IMR-90 (cell line): ENCODE measurements at regions not wholly inside any gene's neighbourhood (a gene's known extent, or its start where the extent isn't known, plus 50 kb on each side); places are given as distances from the start of the nearest gene placed in this dataset.

Experiments used
- ATAC-seq: fragments of 200-7000 bp; cut with Tn5 transposase; 2 replicates; pipeline ENCODE4 v1.9.1; 2020; ENCODE audit warnings: low read depth, mild to moderate bottlenecking, moderate library complexity
- BruUV-seq: library from RNA; stranded (reverse); fragments of 400-500 nt; replicated peaks from 2 replicates; lab custom pipeline; 2021; lab: Mats Ljungman, UMichigan
- CTCF ChIA-PET: fragments of 300-600 bp; formaldehyde crosslinking; extraction: SDS; loops from one replicate; lab custom pipeline; 2021; ENCODE audit warnings: antibody characterized with exemption; lab: Yijun Ruan, JAX
- POLR2A ChIA-PET: fragments of 300-600 bp; sonication (Branson Sonifier 250); formaldehyde crosslinking; loops from one replicate; lab custom pipeline; 2022; ENCODE audit warnings: antibody characterized with exemption; ENCODE audit not compliant: unreplicated experiment; lab: Charles Lee
- DNase-seq: peaks from one replicate; pipeline ENCODE4 v3.0.0; 2013
- H2AFZ ChIP-seq: replicated peaks from 2 replicates; pipeline ENCODE3; 2013; ENCODE audit warnings: low read length, mild to moderate bottlenecking; ENCODE audit not compliant: poor library complexity
- H2AK5ac ChIP-seq: 2 replicates; pipeline ENCODE4 v1.6.1; 2013; ENCODE audit warnings: low read depth, low read length, inconsistent platforms
- H2AK9ac ChIP-seq: replicated peaks from 2 replicates; pipeline ENCODE3; 2013; ENCODE audit warnings: mild to moderate bottlenecking, low read depth, low read length, moderate library complexity; ENCODE audit not compliant: poor library complexity
- H2BK120ac ChIP-seq: 2 replicates; pipeline ENCODE4 v1.6.1; 2013; ENCODE audit warnings: low read depth, low read length, inconsistent platforms
- H2BK15ac ChIP-seq: 3 replicates; pipeline ENCODE4 v1.6.1; 2013; ENCODE audit warnings: low read depth, low read length, inconsistent platforms
- H2BK20ac ChIP-seq: 2 replicates; pipeline ENCODE4 v1.6.1; 2013; ENCODE audit warnings: low read depth, mild to moderate bottlenecking, inconsistent platforms, low read length, moderate library complexity
- H2BK5ac ChIP-seq: 2 replicates; pipeline ENCODE4 v1.6.1; 2013; ENCODE audit warnings: mild to moderate bottlenecking, low read depth, low read length, inconsistent platforms; ENCODE audit not compliant: poor library complexity, severe bottlenecking
- H3K14ac ChIP-seq: replicated peaks from 2 replicates; pipeline ENCODE4 v1.6.1; 2013; ENCODE audit warnings: low read depth, low read length, inconsistent platforms
- H3K18ac ChIP-seq: 2 replicates; pipeline ENCODE4 v1.6.1; 2013; ENCODE audit warnings: low read depth, low read length, control low read depth
- H3K23ac ChIP-seq: 2 replicates; pipeline ENCODE4 v1.6.1; 2013; ENCODE audit warnings: low read depth, low read length, inconsistent platforms
- H3K27ac ChIP-seq: 2 replicates; pipeline ENCODE4 v1.5.1; 2013; ENCODE audit warnings: mild to moderate bottlenecking, control low read depth, low read length; ENCODE audit not compliant: insufficient read depth
- H3K27me3 ChIP-seq: 2 replicates; pipeline ENCODE4 v1.6.1; 2013; ENCODE audit warnings: low read length; ENCODE audit not compliant: control insufficient read depth, insufficient read depth
- H3K36me3 ChIP-seq: 2 replicates; pipeline ENCODE4 v1.6.1; 2013; ENCODE audit warnings: low read length, mixed read lengths; ENCODE audit not compliant: control insufficient read depth, insufficient read depth
- H3K4ac ChIP-seq: 2 replicates; pipeline ENCODE4 v1.6.1; 2013; ENCODE audit warnings: low read depth, low read length, inconsistent platforms
- H3K4me1 ChIP-seq: 2 replicates; pipeline ENCODE4 v1.6.1; 2013; ENCODE audit warnings: low read length, mixed read lengths; ENCODE audit not compliant: control insufficient read depth, insufficient read depth
- H3K4me2 ChIP-seq: 2 replicates; pipeline ENCODE4 v1.6.1; 2013; ENCODE audit warnings: low read depth, mild to moderate bottlenecking, control low read depth, low read length, moderate library complexity
- H3K4me3 ChIP-seq: 2 replicates; pipeline ENCODE4 v1.5.1; 2013; ENCODE audit warnings: low read depth, mild to moderate bottlenecking, control low read depth, low read length, moderate library complexity; ENCODE audit not compliant: insufficient read depth
- H3K56ac ChIP-seq: 2 replicates; pipeline ENCODE4 v1.6.1; 2013; ENCODE audit warnings: low read length, inconsistent platforms; ENCODE audit not compliant: insufficient read depth; ENCODE audit errors: extremely low read depth
- H3K79me1 ChIP-seq, 2 experiments: 2 replicates each; pipeline ENCODE4 v1.6.1; 2013; ENCODE audit warnings: low read length in 2 of 2, inconsistent platforms in 1 of 2, low read depth in 1 of 2
- H3K9ac ChIP-seq: 2 replicates; pipeline ENCODE4 v1.6.1; 2013; ENCODE audit warnings: low read depth, low read length, control low read depth
- H3K9me1 ChIP-seq: 2 replicates; pipeline ENCODE4 v1.6.1; 2013; ENCODE audit warnings: low read length, inconsistent platforms; ENCODE audit not compliant: insufficient read depth
- H3K9me3 ChIP-seq: 2 replicates; pipeline ENCODE4 v1.6.1; 2013; ENCODE audit warnings: low read length; ENCODE audit not compliant: control insufficient read depth, insufficient read depth
- H4K20me1 ChIP-seq: 2 replicates; pipeline ENCODE4 v1.6.1; 2013; ENCODE audit warnings: low read length, inconsistent platforms; ENCODE audit not compliant: insufficient read depth
- H4K5ac ChIP-seq: 2 replicates; pipeline ENCODE4 v1.6.1; 2013; ENCODE audit warnings: mild to moderate bottlenecking, low read depth, low read length, control low read depth
- H4K8ac ChIP-seq, 2 experiments: 2 replicates each; pipeline ENCODE4 v1.6.1; 2013; ENCODE audit warnings: low read depth in 2 of 2, low read length in 2 of 2, control low read depth in 1 of 2, inconsistent platforms in 1 of 2
- H4K91ac ChIP-seq: 2 replicates; pipeline ENCODE4 v1.6.1; 2013; ENCODE audit warnings: low read depth, low read length, inconsistent platforms; ENCODE audit not compliant: insufficient read depth
- BHLHE40 ChIP-seq: fragments of 150-350 bp; IDR thresholded peaks from 2 replicates; pipeline ENCODE4 v1.6.1; 2016; ENCODE audit warnings: mild to moderate bottlenecking, low read depth, low read length
- CEBPB ChIP-seq: IDR thresholded peaks from 2 replicates; pipeline ENCODE4 v1.6.1; 2012; ENCODE audit warnings: low read depth, low read length, improper control_type of control experiment
- CHD1 ChIP-seq: IDR thresholded peaks from 2 replicates; pipeline ENCODE4 v1.6.1; 2012; ENCODE audit warnings: low read depth, low read length, improper control_type of control experiment
- FOS ChIP-seq: fragments of 150-350 bp; IDR thresholded peaks from 2 replicates; pipeline ENCODE4 v1.6.1; 2016; ENCODE audit warnings: low read depth, low read length
- MAFK ChIP-seq: IDR thresholded peaks from 2 replicates; pipeline ENCODE4 v1.6.1; 2012; ENCODE audit warnings: low read depth, low read length, improper control_type of control experiment
- MAZ ChIP-seq: IDR thresholded peaks from 2 replicates; pipeline ENCODE4 v1.6.1; 2012; ENCODE audit warnings: low read depth, mild to moderate bottlenecking, low read length, improper control_type of control experiment, moderate library complexity, borderline replicate concordance
- MXI1 ChIP-seq: IDR thresholded peaks from 2 replicates; pipeline ENCODE4 v1.6.1; 2012; ENCODE audit warnings: low read depth, mild to moderate bottlenecking, low read length, moderate library complexity, borderline replicate concordance
- NFE2L2 ChIP-seq: fragments of 150-350 bp; IDR thresholded peaks from 2 replicates; pipeline ENCODE4 v1.6.1; 2016; ENCODE audit warnings: low read depth, mild to moderate bottlenecking, low read length
- POLR2A ChIP-seq: IDR thresholded peaks from 2 replicates; pipeline ENCODE4 v1.6.1; 2012; ENCODE audit warnings: mild to moderate bottlenecking, low read depth, low read length
- RAD21 ChIP-seq: IDR thresholded peaks from 2 replicates; pipeline ENCODE4 v1.6.1; 2012; ENCODE audit warnings: low read length, improper control_type of control experiment
- RCOR1 ChIP-seq: IDR thresholded peaks from 2 replicates; pipeline ENCODE4 v1.6.1; 2012; ENCODE audit warnings: mild to moderate bottlenecking, low read length, improper control_type of control experiment; ENCODE audit not compliant: insufficient replicate concordance
- SMC3 ChIP-seq: fragments of 150-350 bp; IDR thresholded peaks from 2 replicates; pipeline ENCODE4 v1.6.1; 2016; ENCODE audit warnings: low read depth, mild to moderate bottlenecking, antibody characterized with exemption, low read length, moderate library complexity
- WGBS, 2 experiments: methylation state at CpG; one replicate each; pipeline versions ENCODE4 v1.1.5 to v1.1.7; 2013; ENCODE audit warnings: missing lambda C conversion rate in 2 of 2; ENCODE audit not compliant: insufficient read length in 1 of 2; ENCODE audit errors: extremely low coverage in 2 of 2; 5-methylcytosine and 5-hydroxymethylcytosine counted together
- dilution Hi-C: fragments of 300-500 bp; cut with HindIII; formaldehyde crosslinking; loops from one replicate; pipeline ENCODE4 v1.14.3; 2018; ENCODE audit warnings: low sequenced_read_pairs; ENCODE audit not compliant: unreplicated experiment
- in situ Hi-C: fragments of 300-500 bp; cut with MboI; formaldehyde crosslinking; loops from 3 replicates; pipeline ENCODE4 v1.14.3; 2019; ENCODE audit warnings: low sequenced_read_pairs, inconsistent platforms, mixed read lengths
- intact Hi-C: fragments of 100-400 bp; cut with micrococcal nuclease; formaldehyde crosslinking; loops from 2 replicates; pipeline ENCODE4 v1.10.0; 2022
- TF ChIP-seq, protein P1 (sequence below): fragments of 150-350 bp; IDR thresholded peaks from 2 replicates; pipeline ENCODE4 v1.6.1; 2016; ENCODE audit warnings: low read depth, mild to moderate bottlenecking, low read length, moderate library complexity, borderline replicate concordance
- TF ChIP-seq, protein P2 (sequence below): fragments of 150-350 bp; IDR thresholded peaks from 2 replicates; pipeline ENCODE4 v1.6.1; 2017; ENCODE audit warnings: mild to moderate bottlenecking, antibody characterized with exemption, low read length, low read depth
- TF ChIP-seq, protein P3 (sequence below): conservative IDR thresholded peaks from 2 replicates; pipeline ENCODE4 v1.5.1; 2012; ENCODE audit warnings: mild to moderate bottlenecking, low read depth, low read length, improper control_type of control experiment

DNA sequence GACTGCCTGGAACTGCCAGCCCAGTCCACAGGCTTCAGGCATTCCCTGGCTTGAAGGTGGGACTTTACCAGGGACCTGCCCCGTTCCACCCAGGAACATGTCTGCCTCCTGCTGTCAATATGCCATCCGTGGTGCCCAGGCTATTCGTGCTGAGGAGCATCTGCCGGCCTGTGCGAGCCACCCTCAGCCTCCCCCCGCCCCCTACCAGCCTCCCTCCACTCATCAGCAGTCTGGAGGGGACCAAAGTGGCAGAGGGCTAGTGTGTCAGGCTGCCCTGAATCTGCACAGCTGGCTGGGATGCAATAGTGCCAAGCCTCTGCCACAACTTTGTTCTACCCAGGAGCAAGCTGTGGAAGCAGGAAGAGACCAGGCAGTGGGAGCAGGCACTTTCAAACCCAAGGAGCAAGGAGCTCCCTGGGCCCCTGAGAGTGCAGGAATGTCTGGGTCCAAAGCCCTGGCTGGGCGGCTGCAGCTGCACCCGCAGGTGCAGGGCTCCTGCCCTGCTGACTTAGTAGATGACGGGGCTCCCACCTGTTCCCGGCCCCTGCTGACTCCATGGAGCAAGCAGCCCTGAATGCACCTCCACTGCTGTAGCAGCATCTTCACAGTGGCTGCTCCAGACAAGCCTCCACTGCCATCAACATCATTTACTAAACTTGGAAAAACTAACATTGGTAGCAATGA lies 423.2 kb downstream of the RERGL start:
- no peak overlapping the region for H2AK5ac ChIP-seq
- CTCF ChIA-PET, result no interaction called here
- no peaks in the 10 kb centered on the region for H3K27me3 ChIP-seq
- H3K14ac ChIP-seq, result no peak overlapping the region
- H4K20me1 ChIP-seq, result no peaks in the 10 kb centered on the region
- no peak overlapping the region for H3K56ac ChIP-seq
- H3K27ac ChIP-seq, result no peak overlapping the region
- H3K23ac ChIP-seq, result no peak overlapping the region
- peaks cover 16% of the 10 kb centered on the region for H3K9me3 ChIP-seq
- H2BK20ac ChIP-seq, result no peak overlapping the region
- no peaks in the 10 kb centered on the region for H3K79me1 ChIP-seq
- H2BK15ac ChIP-seq, result no peak overlapping the region
- BruUV-seq, result no TSS peak
- intact Hi-C loops, result no loop called here
- H3K9ac ChIP-seq, result no peak overlapping the region
- no peak for ATAC-seq
- H3K18ac ChIP-seq, result no peak overlapping the region
- no peak overlapping the region for H2BK5ac ChIP-seq
- POLR2A ChIA-PET, result no interaction called here
- no CpG with 5 or more reads among the region's 10 CpGs for WGBS, 2 experiments
- H3K4me2 ChIP-seq, result no peak overlapping the region
- no peak overlapping the region for H2AK9ac ChIP-seq
- dilution Hi-C loops, result no loop called here
- H2BK120ac ChIP-seq, result no peak overlapping the region
- no peaks in the 10 kb centered on the region for H3K9me1 ChIP-seq
- H3K36me3 ChIP-seq, result no peaks in the 10 kb centered on the region
- H3K4me1 ChIP-seq, result no peaks in the 10 kb centered on the region
- H3K4me3 ChIP-seq, result no peak overlapping the region
- no peak overlapping the region for H3K4ac ChIP-seq
- H4K91ac ChIP-seq, result no peak overlapping the region
- H2AFZ ChIP-seq, result no peak overlapping the region
- no peak for TF ChIP-seq FOS
- no peak for TF ChIP-seq CEBPB
- no peak for TF ChIP-seq POLR2A
- TF ChIP-seq NFE2L2, result no peak
- no peak for TF ChIP-seq CHD1
- TF ChIP-seq, protein P1, sequence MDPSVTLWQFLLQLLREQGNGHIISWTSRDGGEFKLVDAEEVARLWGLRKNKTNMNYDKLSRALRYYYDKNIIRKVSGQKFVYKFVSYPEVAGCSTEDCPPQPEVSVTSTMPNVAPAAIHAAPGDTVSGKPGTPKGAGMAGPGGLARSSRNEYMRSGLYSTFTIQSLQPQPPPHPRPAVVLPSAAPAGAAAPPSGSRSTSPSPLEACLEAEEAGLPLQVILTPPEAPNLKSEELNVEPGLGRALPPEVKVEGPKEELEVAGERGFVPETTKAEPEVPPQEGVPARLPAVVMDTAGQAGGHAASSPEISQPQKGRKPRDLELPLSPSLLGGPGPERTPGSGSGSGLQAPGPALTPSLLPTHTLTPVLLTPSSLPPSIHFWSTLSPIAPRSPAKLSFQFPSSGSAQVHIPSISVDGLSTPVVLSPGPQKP, result no peak
- TF ChIP-seq RAD21, result no peak
- TF ChIP-seq, protein P2, sequence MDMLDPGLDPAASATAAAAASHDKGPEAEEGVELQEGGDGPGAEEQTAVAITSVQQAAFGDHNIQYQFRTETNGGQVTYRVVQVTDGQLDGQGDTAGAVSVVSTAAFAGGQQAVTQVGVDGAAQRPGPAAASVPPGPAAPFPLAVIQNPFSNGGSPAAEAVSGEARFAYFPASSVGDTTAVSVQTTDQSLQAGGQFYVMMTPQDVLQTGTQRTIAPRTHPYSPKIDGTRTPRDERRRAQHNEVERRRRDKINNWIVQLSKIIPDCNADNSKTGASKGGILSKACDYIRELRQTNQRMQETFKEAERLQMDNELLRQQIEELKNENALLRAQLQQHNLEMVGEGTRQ, result no peak
- no peak for TF ChIP-seq MAZ
- TF ChIP-seq, protein P3, sequence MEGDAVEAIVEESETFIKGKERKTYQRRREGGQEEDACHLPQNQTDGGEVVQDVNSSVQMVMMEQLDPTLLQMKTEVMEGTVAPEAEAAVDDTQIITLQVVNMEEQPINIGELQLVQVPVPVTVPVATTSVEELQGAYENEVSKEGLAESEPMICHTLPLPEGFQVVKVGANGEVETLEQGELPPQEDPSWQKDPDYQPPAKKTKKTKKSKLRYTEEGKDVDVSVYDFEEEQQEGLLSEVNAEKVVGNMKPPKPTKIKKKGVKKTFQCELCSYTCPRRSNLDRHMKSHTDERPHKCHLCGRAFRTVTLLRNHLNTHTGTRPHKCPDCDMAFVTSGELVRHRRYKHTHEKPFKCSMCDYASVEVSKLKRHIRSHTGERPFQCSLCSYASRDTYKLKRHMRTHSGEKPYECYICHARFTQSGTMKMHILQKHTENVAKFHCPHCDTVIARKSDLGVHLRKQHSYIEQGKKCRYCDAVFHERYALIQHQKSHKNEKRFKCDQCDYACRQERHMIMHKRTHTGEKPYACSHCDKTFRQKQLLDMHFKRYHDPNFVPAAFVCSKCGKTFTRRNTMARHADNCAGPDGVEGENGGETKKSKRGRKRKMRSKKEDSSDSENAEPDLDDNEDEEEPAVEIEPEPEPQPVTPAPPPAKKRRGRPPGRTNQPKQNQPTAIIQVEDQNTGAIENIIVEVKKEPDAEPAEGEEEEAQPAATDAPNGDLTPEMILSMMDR, result no peak
- TF ChIP-seq SMC3, result no peak
- TF ChIP-seq RCOR1, result no peak
- TF ChIP-seq MAFK, result no peak
- TF ChIP-seq MXI1, result no peak
- TF ChIP-seq BHLHE40, result no peak
- DNase-seq, result no peak
- no peak overlapping the region for H4K5ac ChIP-seq
- H4K8ac ChIP-seq, result no peak overlapping the region
- in situ Hi-C loops, result no loop called here
